IMR-90 (cell line): ENCODE measurements at regions not wholly inside any gene's neighbourhood (a gene's known extent, or its start where the extent isn't known, plus 50 kb on each side); places are given as distances from the start of the nearest gene placed in this dataset.

ENCODE experiments used
- ATAC-seq: fragments of 200-7000 bp; cut with Tn5 transposase; 2 replicates; pipeline ENCODE4 v1.9.1; 2020; ENCODE audit warnings: low read depth, mild to moderate bottlenecking, moderate library complexity
- BruUV-seq: library from RNA; stranded (reverse); fragments of 400-500 nt; replicated peaks from 2 replicates; lab custom pipeline; 2021; lab: Mats Ljungman, UMichigan
- CTCF ChIA-PET: fragments of 300-600 bp; formaldehyde crosslinking; extraction: SDS; loops from one replicate; lab custom pipeline; 2021; ENCODE audit warnings: antibody characterized with exemption; lab: Yijun Ruan, JAX
- POLR2A ChIA-PET: fragments of 300-600 bp; sonication (Branson Sonifier 250); formaldehyde crosslinking; loops from one replicate; lab custom pipeline; 2022; ENCODE audit warnings: antibody characterized with exemption; ENCODE audit not compliant: unreplicated experiment; lab: Charles Lee
- DNase-seq: peaks from one replicate; pipeline ENCODE4 v3.0.0; 2013
- H2AFZ ChIP-seq: replicated peaks from 2 replicates; pipeline ENCODE3; 2013; ENCODE audit warnings: low read length, mild to moderate bottlenecking; ENCODE audit not compliant: poor library complexity
- H2AK5ac ChIP-seq: 2 replicates; pipeline ENCODE4 v1.6.1; 2013; ENCODE audit warnings: low read depth, low read length, inconsistent platforms
- H2AK9ac ChIP-seq: replicated peaks from 2 replicates; pipeline ENCODE3; 2013; ENCODE audit warnings: mild to moderate bottlenecking, low read depth, low read length, moderate library complexity; ENCODE audit not compliant: poor library complexity
- H2BK120ac ChIP-seq: 2 replicates; pipeline ENCODE4 v1.6.1; 2013; ENCODE audit warnings: low read depth, low read length, inconsistent platforms
- H2BK15ac ChIP-seq: 3 replicates; pipeline ENCODE4 v1.6.1; 2013; ENCODE audit warnings: low read depth, low read length, inconsistent platforms
- H2BK20ac ChIP-seq: 2 replicates; pipeline ENCODE4 v1.6.1; 2013; ENCODE audit warnings: low read depth, mild to moderate bottlenecking, inconsistent platforms, low read length, moderate library complexity
- H2BK5ac ChIP-seq: 2 replicates; pipeline ENCODE4 v1.6.1; 2013; ENCODE audit warnings: mild to moderate bottlenecking, low read depth, low read length, inconsistent platforms; ENCODE audit not compliant: poor library complexity, severe bottlenecking
- H3K14ac ChIP-seq: replicated peaks from 2 replicates; pipeline ENCODE4 v1.6.1; 2013; ENCODE audit warnings: low read depth, low read length, inconsistent platforms
- H3K18ac ChIP-seq: 2 replicates; pipeline ENCODE4 v1.6.1; 2013; ENCODE audit warnings: low read depth, low read length, control low read depth
- H3K23ac ChIP-seq: 2 replicates; pipeline ENCODE4 v1.6.1; 2013; ENCODE audit warnings: low read depth, low read length, inconsistent platforms
- H3K27ac ChIP-seq: 2 replicates; pipeline ENCODE4 v1.5.1; 2013; ENCODE audit warnings: mild to moderate bottlenecking, control low read depth, low read length; ENCODE audit not compliant: insufficient read depth
- H3K27me3 ChIP-seq: 2 replicates; pipeline ENCODE4 v1.6.1; 2013; ENCODE audit warnings: low read length; ENCODE audit not compliant: control insufficient read depth, insufficient read depth
- H3K36me3 ChIP-seq: 2 replicates; pipeline ENCODE4 v1.6.1; 2013; ENCODE audit warnings: low read length, mixed read lengths; ENCODE audit not compliant: control insufficient read depth, insufficient read depth
- H3K4ac ChIP-seq: 2 replicates; pipeline ENCODE4 v1.6.1; 2013; ENCODE audit warnings: low read depth, low read length, inconsistent platforms
- H3K4me1 ChIP-seq: 2 replicates; pipeline ENCODE4 v1.6.1; 2013; ENCODE audit warnings: low read length, mixed read lengths; ENCODE audit not compliant: control insufficient read depth, insufficient read depth
- H3K4me2 ChIP-seq: 2 replicates; pipeline ENCODE4 v1.6.1; 2013; ENCODE audit warnings: low read depth, mild to moderate bottlenecking, control low read depth, low read length, moderate library complexity
- H3K4me3 ChIP-seq: 2 replicates; pipeline ENCODE4 v1.5.1; 2013; ENCODE audit warnings: low read depth, mild to moderate bottlenecking, control low read depth, low read length, moderate library complexity; ENCODE audit not compliant: insufficient read depth
- H3K56ac ChIP-seq: 2 replicates; pipeline ENCODE4 v1.6.1; 2013; ENCODE audit warnings: low read length, inconsistent platforms; ENCODE audit not compliant: insufficient read depth; ENCODE audit errors: extremely low read depth
- H3K79me1 ChIP-seq, 2 experiments: 2 replicates each; pipeline ENCODE4 v1.6.1; 2013; ENCODE audit warnings: low read length in 2 of 2, inconsistent platforms in 1 of 2, low read depth in 1 of 2
- H3K9ac ChIP-seq: 2 replicates; pipeline ENCODE4 v1.6.1; 2013; ENCODE audit warnings: low read depth, low read length, control low read depth
- H3K9me1 ChIP-seq: 2 replicates; pipeline ENCODE4 v1.6.1; 2013; ENCODE audit warnings: low read length, inconsistent platforms; ENCODE audit not compliant: insufficient read depth
- H3K9me3 ChIP-seq: 2 replicates; pipeline ENCODE4 v1.6.1; 2013; ENCODE audit warnings: low read length; ENCODE audit not compliant: control insufficient read depth, insufficient read depth
- H4K20me1 ChIP-seq: 2 replicates; pipeline ENCODE4 v1.6.1; 2013; ENCODE audit warnings: low read length, inconsistent platforms; ENCODE audit not compliant: insufficient read depth
- H4K5ac ChIP-seq: 2 replicates; pipeline ENCODE4 v1.6.1; 2013; ENCODE audit warnings: mild to moderate bottlenecking, low read depth, low read length, control low read depth
- H4K8ac ChIP-seq, 2 experiments: 2 replicates each; pipeline ENCODE4 v1.6.1; 2013; ENCODE audit warnings: low read depth in 2 of 2, low read length in 2 of 2, control low read depth in 1 of 2, inconsistent platforms in 1 of 2
- H4K91ac ChIP-seq: 2 replicates; pipeline ENCODE4 v1.6.1; 2013; ENCODE audit warnings: low read depth, low read length, inconsistent platforms; ENCODE audit not compliant: insufficient read depth
- BHLHE40 ChIP-seq: fragments of 150-350 bp; IDR thresholded peaks from 2 replicates; pipeline ENCODE4 v1.6.1; 2016; ENCODE audit warnings: mild to moderate bottlenecking, low read depth, low read length
- CEBPB ChIP-seq: IDR thresholded peaks from 2 replicates; pipeline ENCODE4 v1.6.1; 2012; ENCODE audit warnings: low read depth, low read length, improper control_type of control experiment
- CHD1 ChIP-seq: IDR thresholded peaks from 2 replicates; pipeline ENCODE4 v1.6.1; 2012; ENCODE audit warnings: low read depth, low read length, improper control_type of control experiment
- CTCF ChIP-seq: conservative IDR thresholded peaks from 2 replicates; pipeline ENCODE4 v1.5.1; 2012; ENCODE audit warnings: mild to moderate bottlenecking, low read depth, low read length, improper control_type of control experiment
- ELK1 ChIP-seq: fragments of 150-350 bp; IDR thresholded peaks from 2 replicates; pipeline ENCODE4 v1.6.1; 2016; ENCODE audit warnings: low read depth, mild to moderate bottlenecking, low read length, moderate library complexity, borderline replicate concordance
- FOS ChIP-seq: fragments of 150-350 bp; IDR thresholded peaks from 2 replicates; pipeline ENCODE4 v1.6.1; 2016; ENCODE audit warnings: low read depth, low read length
- NFE2L2 ChIP-seq: fragments of 150-350 bp; IDR thresholded peaks from 2 replicates; pipeline ENCODE4 v1.6.1; 2016; ENCODE audit warnings: low read depth, mild to moderate bottlenecking, low read length
- POLR2A ChIP-seq: IDR thresholded peaks from 2 replicates; pipeline ENCODE4 v1.6.1; 2012; ENCODE audit warnings: mild to moderate bottlenecking, low read depth, low read length
- RFX5 ChIP-seq: IDR thresholded peaks from 2 replicates; pipeline ENCODE4 v1.8.0; 2012; ENCODE audit warnings: low read depth, mild to moderate bottlenecking, low read length, moderate library complexity
- SMC3 ChIP-seq: fragments of 150-350 bp; IDR thresholded peaks from 2 replicates; pipeline ENCODE4 v1.6.1; 2016; ENCODE audit warnings: low read depth, mild to moderate bottlenecking, antibody characterized with exemption, low read length, moderate library complexity
- WGBS, 2 experiments: methylation state at CpG; one replicate each; pipeline versions ENCODE4 v1.1.5 to v1.1.7; 2013; ENCODE audit warnings: missing lambda C conversion rate in 2 of 2; ENCODE audit not compliant: insufficient read length in 1 of 2; ENCODE audit errors: extremely low coverage in 2 of 2; 5-methylcytosine and 5-hydroxymethylcytosine counted together
- dilution Hi-C: fragments of 300-500 bp; cut with HindIII; formaldehyde crosslinking; loops from one replicate; pipeline ENCODE4 v1.14.3; 2018; ENCODE audit warnings: low sequenced_read_pairs; ENCODE audit not compliant: unreplicated experiment
- in situ Hi-C: fragments of 300-500 bp; cut with MboI; formaldehyde crosslinking; loops from 3 replicates; pipeline ENCODE4 v1.14.3; 2019; ENCODE audit warnings: low sequenced_read_pairs, inconsistent platforms, mixed read lengths
- intact Hi-C: fragments of 100-400 bp; cut with micrococcal nuclease; formaldehyde crosslinking; loops from 2 replicates; pipeline ENCODE4 v1.10.0; 2022

GRCh38 chr2:35858216-35858615 is 497.4 kb upstream of the CRIM1 start:
- Histone ChIP-seq H4K20me1 (no peaks in the 10 kb centered on the region), H3K36me3 (no peaks in the 10 kb centered on the region), H3K9me3 (no peaks in the 10 kb centered on the region), H3K18ac (no peak overlapping the region), H2BK120ac (no peak overlapping the region), H3K4me1 (no peaks in the 10 kb centered on the region), H3K27ac (no peak overlapping the region), H2AK5ac (no peak overlapping the region), H4K8ac (no peak overlapping the region), H2BK20ac (no peak overlapping the region), H2AK9ac (no peak overlapping the region), H4K5ac (no peak overlapping the region), H2BK5ac (no peak overlapping the region), H3K4me3 (no peak overlapping the region), H3K23ac (no peak overlapping the region), H2AFZ (no peak overlapping the region), H4K91ac (no peak overlapping the region), H3K14ac (no peak overlapping the region), H3K56ac (no peak overlapping the region), H3K4ac (no peak overlapping the region), H3K27me3 (no peaks in the 10 kb centered on the region), H2BK15ac (no peak overlapping the region), H3K79me1 (no peaks in the 10 kb centered on the region), H3K9ac (no peak overlapping the region), H3K9me1 (no peaks in the 10 kb centered on the region), H3K4me2 (no peak overlapping the region)
- in situ Hi-C loops = no loop called here
- ChIA-PET CTCF (no interaction called here), POLR2A (interaction anchor here (0.6 kb wide), 1 partner anchor 148 kb away, joined by 3 read pairs; no protein-coding TSS in a partner anchor)
- BruUV-seq = no TSS peak
- no CpG with 5 or more reads among the region's 1 CpG for WGBS, 2 experiments
- DNase-seq (no peak), ATAC-seq (no peak)
- TF ChIP-seq POLR2A = no peak
- TF ChIP-seq CEBPB = no peak
- TF ChIP-seq NFE2L2 = no peak
- TF ChIP-seq CHD1 = no peak
- TF ChIP-seq SMC3 = no peak
- TF ChIP-seq ELK1 = no peak
- TF ChIP-seq BHLHE40 = no peak
- no peak for TF ChIP-seq RFX5
- no peak for TF ChIP-seq CTCF
- TF ChIP-seq FOS = no peak
- intact Hi-C loops = no loop called here
- dilution Hi-C loops = no loop called here
